K562 (cell line): ENCODE measurements at regions not wholly inside any gene's neighbourhood (a gene's known extent, or its start where the extent isn't known, plus 50 kb on each side); places are given as distances from the start of the nearest gene placed in this dataset.

ENCODE experiments used
- HLTF ChIP-seq: fragments of 450-650 bp; IDR thresholded peaks from 2 replicates; pipeline ENCODE4 v1.6.1; 2016
- IRF2 ChIP-seq: sonication (generic); formaldehyde crosslinking; IDR thresholded peaks from 2 replicates; pipeline ENCODE4 v1.8.1; 2022; ENCODE audit warnings: mild to moderate bottlenecking, missing genetic modification reagents
- MCM7 ChIP-seq, 2 experiments: fragments of 450-650 bp; IDR thresholded peaks; 2 replicates each; pipeline ENCODE4 v1.6.1; 2016 to 2018
- MXI1 ChIP-seq: IDR thresholded peaks from 2 replicates; pipeline ENCODE4 v1.6.1; 2011; ENCODE audit warnings: low read depth, mild to moderate bottlenecking, improper control_type of control experiment, low read length
- NR3C1 ChIP-seq: sonication (generic); formaldehyde crosslinking; IDR thresholded peaks from 2 replicates; pipeline ENCODE4 v1.8.1; 2022; ENCODE audit warnings: missing genetic modification reagents
- SMAD4 ChIP-seq: fragments of 250-450 bp; sonication (Bioruptor Pico); conservative IDR thresholded peaks from 2 replicates; pipeline ENCODE4 v1.8.0; 2021; ENCODE audit warnings: inconsistent platforms, mild to moderate bottlenecking, moderate library complexity
- SP1 ChIP-seq: sonication (generic); formaldehyde crosslinking; IDR thresholded peaks from 2 replicates; pipeline ENCODE4 v1.8.1; 2022; ENCODE audit warnings: mild to moderate bottlenecking, missing genetic modification reagents
- STAG1 ChIP-seq: sonication (generic); formaldehyde crosslinking; IDR thresholded peaks from 2 replicates; pipeline ENCODE4 v1.5.0; 2020; ENCODE audit warnings: missing genetic modification reagents, borderline replicate concordance
- ZNF134 ChIP-seq: fragments of 250-450 bp; sonication (Bioruptor Pico); conservative IDR thresholded peaks from 2 replicates; pipeline ENCODE4 v1.4.0; 2020
- ZNF408 ChIP-seq: fragments of 250-450 bp; sonication (Bioruptor Pico); IDR thresholded peaks from 2 replicates; pipeline ENCODE4 v1.4.0; 2020; ENCODE audit warnings: low read depth, mild to moderate bottlenecking, moderate library complexity
- TF ChIP-seq, protein P1 (sequence below): fragments of 250-450 bp; sonication (Bioruptor Pico); IDR thresholded peaks from 2 replicates; pipeline ENCODE4 v1.8.0; 2021; ENCODE audit warnings: mild to moderate bottlenecking, moderate library complexity
- TF ChIP-seq, protein P2 (sequence below): sonication (generic); formaldehyde crosslinking; IDR thresholded peaks from 2 replicates; pipeline ENCODE4 v1.8.1; 2023; ENCODE audit warnings: mild to moderate bottlenecking, missing genetic modification reagents

DNA sequence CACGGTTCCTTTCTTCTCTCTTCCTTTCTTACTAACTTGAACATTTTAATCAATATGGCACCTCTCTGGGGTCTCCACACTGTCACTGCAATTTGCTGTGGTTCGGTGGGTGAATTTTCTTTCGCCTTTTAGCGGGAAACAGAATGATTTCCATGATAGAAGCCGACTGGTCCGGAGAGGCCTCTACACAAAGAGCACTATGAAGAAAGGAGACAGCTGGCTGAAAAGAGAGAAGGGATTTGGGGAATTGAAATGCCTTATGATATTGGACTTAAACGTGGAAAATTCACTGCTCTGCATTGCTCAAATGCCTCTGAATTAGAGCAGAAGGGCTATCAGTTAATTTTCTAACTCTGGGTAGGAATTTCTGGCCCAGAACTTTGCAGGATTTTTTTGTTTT, 55.9 kb downstream of the KCNA5 start (continued):
- TF ChIP-seq, protein P1, sequence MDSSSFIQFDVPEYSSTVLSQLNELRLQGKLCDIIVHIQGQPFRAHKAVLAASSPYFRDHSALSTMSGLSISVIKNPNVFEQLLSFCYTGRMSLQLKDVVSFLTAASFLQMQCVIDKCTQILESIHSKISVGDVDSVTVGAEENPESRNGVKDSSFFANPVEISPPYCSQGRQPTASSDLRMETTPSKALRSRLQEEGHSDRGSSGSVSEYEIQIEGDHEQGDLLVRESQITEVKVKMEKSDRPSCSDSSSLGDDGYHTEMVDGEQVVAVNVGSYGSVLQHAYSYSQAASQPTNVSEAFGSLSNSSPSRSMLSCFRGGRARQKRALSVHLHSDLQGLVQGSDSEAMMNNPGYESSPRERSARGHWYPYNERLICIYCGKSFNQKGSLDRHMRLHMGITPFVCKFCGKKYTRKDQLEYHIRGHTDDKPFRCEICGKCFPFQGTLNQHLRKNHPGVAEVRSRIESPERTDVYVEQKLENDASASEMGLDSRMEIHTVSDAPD (CRISPR knock-in tag) = no peak
- TF ChIP-seq SMAD4 (CRISPR knock-in tag) (no peak), STAG1 (CRISPR knock-in tag) (no peak), MXI1 (no peak), NR3C1 (CRISPR knock-in tag) (no peak), IRF2 (CRISPR knock-in tag) (no peak), ZNF408 (CRISPR knock-in tag) (no peak), HLTF (no peak), SP1 (CRISPR knock-in tag) (no peak), MCM7 (IDR thresholded peaks at IDR 0.05) (no peak), ZNF134 (CRISPR knock-in tag) (no peak)
- TF ChIP-seq, protein P2, sequence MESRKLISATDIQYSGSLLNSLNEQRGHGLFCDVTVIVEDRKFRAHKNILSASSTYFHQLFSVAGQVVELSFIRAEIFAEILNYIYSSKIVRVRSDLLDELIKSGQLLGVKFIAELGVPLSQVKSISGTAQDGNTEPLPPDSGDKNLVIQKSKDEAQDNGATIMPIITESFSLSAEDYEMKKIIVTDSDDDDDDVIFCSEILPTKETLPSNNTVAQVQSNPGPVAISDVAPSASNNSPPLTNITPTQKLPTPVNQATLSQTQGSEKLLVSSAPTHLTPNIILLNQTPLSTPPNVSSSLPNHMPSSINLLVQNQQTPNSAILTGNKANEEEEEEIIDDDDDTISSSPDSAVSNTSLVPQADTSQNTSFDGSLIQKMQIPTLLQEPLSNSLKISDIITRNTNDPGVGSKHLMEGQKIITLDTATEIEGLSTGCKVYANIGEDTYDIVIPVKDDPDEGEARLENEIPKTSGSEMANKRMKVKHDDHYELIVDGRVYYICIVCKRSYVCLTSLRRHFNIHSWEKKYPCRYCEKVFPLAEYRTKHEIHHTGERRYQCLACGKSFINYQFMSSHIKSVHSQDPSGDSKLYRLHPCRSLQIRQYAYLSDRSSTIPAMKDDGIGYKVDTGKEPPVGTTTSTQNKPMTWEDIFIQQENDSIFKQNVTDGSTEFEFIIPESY (CRISPR knock-in tag) = no peak
